Adrenal gland (tissue), 5 donors: ENCODE measurements at regions not wholly inside any gene's neighbourhood (a gene's known extent, or its start where the extent isn't known, plus 50 kb on each side); places are given as distances from the start of the nearest gene placed in this dataset.

ENCODE experiments used
- CTCF ChIP-seq, 6 experiments: fragments of 450-650 bp in 4 of 6; fragments of 200-600 bp in 2 of 6; sonication (generic) in 1 of 6; IDR thresholded peaks; 1 replicate in 5 of 6; 2 replicates in 1 of 6; pipeline versions ENCODE4 v1.5.1 to v1.8.0; 2016 to 2021; ENCODE audit warnings: antibody characterized with exemption in 6 of 6, mild to moderate bottlenecking in 2 of 6, moderate library complexity in 1 of 6
- POLR2A ChIP-seq, 2 donors: fragments of 450-650 bp; IDR thresholded peaks; one replicate each; pipeline ENCODE4 v1.6.1; 2017; ENCODE audit warnings: antibody characterized with exemption in 2 of 2, mild to moderate bottlenecking in 2 of 2, moderate library complexity in 1 of 2
- donor health status: DM: no; HTN: no; CAD: no.

- TF ChIP-seq CTCF (IDR thresholded peaks at IDR 0.05) (no peak), POLR2A (IDR thresholded peaks at IDR 0.05) (no peak)
These were observed 330.5 kb downstream of the FGF9 start for GRCh38 chr13:22001336-22001735.
